ENCODE measurements at regions not wholly inside any gene's neighbourhood (a gene's known extent, or its start where the extent isn't known, plus 50 kb on each side); places are given as distances from the start of the nearest gene placed in this dataset.
"Not testable (repeated sequence)": the region's sequence is repeated elsewhere in the genome, so short reads cannot be mapped to it uniquely, and the experiment has no call there.

DNA sequence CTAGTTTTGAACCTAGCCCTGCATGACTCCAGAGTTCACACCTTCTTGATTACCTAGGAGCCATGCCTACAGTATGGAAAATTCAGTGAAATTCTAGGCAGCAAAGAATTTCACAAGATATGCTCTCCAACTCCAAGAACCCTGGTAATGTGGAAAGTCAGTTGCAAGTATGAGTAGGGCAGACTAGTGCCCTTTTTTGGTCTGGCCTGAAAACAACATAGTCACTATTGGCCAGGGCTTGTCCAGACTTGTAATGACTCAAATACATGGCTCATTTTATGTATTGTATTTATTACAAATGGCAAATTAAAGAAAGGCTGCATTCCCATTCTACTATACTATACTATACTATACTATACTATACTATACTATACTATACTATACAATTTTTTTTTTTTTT is 160.4 kb downstream of the ESM1 start:
- no peak for DNase-seq (ENCODE audit: low read depth in 3 of 3, low spot score in 2 of 3)

DNA sequence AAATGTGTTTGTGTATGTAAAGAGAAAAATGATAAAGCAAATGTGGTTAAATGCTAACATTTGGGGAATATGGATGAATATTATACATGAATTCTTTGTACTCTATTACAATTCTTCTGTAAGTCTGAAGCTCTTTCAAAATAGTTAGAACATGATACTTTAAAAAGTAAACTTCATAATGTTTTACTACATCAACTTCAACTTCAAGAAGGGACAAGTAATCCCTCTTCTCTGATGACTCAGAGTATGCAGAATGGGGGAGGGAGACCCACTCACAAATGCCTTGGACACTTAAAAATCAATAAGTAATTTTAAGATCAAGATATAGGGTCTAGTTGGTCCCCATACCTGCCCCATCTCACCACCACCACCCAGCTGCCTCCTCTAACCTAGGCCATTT is 162.4 kb downstream of the ESM1 start:
- no peak for DNase-seq (ENCODE audit: low read depth in 3 of 3, low spot score in 2 of 3)

DNA sequence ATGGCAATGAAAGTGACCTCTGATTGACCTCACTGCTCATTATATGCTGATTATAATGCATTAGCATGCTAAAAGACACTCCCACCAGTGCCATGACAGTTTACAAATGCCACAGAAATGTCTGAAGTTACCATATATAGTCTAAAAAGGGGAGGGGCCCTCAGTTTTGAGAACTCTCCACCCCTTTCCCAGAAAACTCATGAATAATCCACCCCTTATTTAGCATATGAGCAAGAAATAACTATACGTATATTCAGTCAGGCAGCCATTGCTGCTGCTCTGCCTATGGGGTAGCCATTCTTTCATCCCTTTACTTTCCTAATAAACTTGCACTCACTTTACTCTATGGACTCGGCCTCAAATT is 163.1 kb downstream of the ESM1 start:
- no peak for DNase-seq (ENCODE audit: low read depth in 3 of 3, low spot score in 2 of 3)

DNA sequence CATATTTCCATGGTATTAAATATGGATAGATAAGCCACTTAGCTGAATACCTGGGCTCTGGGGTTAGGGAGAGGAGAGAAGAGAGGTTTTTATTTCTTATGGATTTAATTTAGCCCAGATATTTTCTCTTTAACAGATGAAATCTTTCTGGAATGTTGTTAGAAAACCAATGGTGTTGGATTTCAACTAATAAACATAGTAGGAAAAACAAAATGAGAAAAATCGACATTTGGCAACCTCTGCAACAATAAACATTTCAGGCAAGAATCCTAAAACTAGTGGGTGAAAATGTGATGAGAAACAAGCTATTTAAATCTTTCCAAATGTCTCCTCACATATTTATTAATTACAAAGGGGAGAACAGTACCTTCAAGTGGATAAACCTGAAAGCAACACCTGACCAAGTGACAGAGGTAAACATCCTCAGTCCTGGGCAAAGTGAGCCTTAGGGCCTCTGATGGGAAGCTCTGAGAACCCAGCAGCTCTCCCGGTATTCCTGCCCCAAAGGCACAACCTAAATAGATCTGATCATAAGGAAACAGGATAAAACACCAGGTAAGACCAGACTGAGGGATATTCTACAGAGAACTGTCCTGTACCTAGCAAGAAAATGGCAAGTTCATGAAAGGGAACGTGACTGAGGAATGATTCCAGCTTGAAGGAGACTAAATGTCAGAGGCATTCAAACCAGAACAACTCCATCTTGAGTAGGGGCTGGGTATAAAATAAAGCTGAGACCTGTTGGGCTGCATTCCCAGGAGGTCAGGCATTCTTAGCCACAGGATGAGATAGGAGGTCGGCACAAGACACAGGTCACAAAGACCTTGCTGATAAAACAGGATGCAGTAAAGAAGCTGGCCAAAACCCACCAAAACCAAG is 163.7 kb downstream of the ESM1 start:
- DNase-seq (ENCODE audit: low read depth in 3 of 3, low spot score in 2 of 3) = no peak

DNA sequence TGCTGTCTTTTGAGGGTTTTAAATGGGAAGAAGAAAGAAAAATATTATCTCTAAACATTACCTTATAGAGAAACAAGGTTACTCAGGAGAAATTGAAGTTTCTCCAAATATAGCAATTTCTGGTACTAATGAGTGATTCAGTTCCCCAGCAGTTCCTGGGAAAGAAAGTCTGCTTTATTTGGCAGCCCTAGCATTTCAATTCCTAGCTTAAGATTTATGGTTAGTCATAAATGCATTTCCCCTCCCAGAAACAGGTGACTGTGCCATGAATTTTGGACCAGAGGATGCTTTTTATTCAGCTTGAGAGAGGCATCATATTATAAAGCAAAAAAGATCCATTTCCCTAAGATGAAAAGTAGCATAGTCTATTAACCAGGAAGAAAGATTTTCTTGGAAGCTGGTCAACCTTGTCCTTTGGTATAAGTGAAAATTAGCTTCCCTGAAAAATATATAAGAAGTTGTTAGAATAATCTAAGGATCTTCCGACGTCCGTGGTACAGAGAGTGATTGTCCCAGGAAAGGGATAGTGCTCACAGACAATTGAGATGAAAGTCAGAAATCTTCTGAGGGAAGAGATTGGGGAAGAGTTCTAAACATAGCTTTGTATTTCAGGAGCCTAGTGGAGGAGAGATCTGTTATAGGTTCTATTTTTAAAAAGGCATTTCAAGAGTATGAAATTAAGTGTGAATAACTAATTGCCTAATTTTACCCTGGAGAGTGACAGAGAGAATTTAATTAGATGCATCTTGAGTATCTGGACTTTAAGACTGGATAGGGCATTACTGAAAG is 164.9 kb downstream of the ESM1 start:
- DNase-seq (ENCODE audit: low read depth in 3 of 3, low spot score in 2 of 3) = no peak

DNA sequence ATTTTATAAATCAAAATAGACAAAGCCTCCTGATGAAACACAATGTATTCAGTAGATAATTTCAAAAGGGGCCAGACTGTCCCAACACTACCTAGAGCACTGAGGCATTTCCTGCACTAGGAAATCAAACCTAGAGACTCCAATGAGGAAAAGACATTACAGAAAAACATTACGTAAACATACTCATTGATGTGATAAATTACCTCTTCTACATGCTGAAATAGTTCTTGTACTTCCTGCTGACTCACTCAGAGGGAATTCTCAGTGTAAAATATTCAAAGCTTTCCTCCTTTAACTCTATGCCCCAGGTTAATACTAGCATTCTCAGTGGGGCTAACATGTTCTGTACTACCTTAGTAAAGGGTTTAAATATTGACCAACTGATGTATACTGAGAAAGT is 178.0 kb downstream of the ESM1 start:
- no peak for DNase-seq (ENCODE audit: low read depth in 3 of 3, low spot score in 2 of 3)

DNA sequence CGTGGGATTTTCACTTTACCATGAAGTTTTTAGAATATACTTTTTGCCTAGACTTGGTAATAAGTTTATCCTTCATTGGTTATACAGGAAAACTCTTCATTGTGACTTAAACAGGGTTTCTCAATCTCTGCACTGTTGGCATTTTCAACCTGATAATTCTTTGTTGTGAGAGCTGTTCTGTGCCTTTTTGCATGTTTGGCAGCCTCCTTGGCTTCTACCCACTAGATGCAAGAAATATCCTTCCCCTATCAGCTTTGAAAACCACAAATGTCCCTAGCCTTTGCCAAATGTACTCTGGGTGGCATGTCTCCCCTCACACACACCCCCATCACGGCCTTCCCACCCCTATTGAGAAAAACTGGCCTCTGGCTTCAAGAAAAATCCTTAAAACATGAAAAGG is 180.9 kb downstream of the ESM1 start:
- no peak for DNase-seq (ENCODE audit: low read depth in 3 of 3, low spot score in 2 of 3)

DNA sequence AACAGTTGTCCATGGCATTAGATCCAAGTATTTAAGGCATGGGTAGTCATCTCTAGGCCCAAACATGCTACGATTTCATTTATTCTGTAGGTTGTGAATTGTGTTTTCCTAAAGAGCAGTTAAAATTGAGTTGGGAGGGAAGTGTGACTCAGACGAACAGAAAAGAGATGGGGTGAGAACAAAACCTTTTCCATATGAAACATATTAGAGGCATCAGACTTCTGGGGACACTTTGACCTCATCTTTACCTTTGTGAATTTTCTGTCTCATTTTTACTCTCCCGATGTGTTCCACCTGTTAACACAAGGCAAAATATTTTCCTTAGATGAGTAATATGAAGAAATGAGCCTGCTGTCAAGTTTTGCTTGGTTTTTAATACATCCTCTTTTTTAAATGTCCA is 181.3 kb downstream of the ESM1 start:
- DNase-seq (ENCODE audit: low read depth in 3 of 3, low spot score in 2 of 3) = no peak

DNA sequence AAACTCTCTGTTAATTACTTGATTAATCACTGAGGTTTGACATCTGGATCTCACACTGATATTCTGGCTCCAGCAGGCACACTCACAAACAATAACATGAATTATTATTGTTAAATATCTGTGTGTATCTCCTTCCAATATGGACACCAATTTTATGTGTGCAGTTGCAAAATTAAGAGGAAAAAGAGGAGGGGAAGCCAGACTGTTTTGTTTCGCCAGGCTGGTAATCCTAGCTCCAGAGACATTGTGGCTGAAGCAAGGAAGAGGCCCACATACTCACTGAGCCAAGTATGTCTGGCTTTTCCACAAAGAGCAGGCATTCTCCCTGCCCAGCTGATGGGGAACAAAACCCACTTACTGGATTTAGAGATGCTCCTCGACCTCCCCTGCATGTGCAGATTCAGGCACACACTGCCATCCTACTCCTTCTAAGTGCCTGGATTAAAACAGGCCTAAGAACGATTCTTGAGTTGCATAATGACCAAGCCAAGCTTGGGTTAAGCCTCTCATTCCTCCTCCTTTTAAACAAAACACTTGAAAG is 181.9 kb downstream of the ESM1 start:
- no peak for DNase-seq (ENCODE audit: low read depth in 3 of 3, low spot score in 2 of 3)

DNA sequence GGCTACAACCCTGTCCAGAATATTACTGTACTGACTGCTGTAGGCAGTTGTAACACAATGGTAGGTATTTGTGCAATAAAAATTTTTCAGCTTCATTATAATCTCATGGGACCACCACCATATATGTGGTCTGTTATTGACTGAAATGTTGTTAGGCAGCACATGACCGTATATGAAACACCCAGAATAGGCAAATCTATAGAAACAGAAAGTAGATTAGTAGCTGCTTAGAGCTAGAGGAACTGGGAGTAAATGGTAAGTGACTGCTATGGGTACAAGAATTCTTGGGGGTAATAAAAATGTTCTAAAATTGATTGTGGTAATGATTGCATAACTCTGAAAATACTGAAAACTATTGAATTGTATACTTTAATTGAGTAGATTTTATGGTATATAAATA is 185.7 kb downstream of the ESM1 start:
- DNase-seq (ENCODE audit: low read depth in 3 of 3, low spot score in 2 of 3) = no peak

DNA sequence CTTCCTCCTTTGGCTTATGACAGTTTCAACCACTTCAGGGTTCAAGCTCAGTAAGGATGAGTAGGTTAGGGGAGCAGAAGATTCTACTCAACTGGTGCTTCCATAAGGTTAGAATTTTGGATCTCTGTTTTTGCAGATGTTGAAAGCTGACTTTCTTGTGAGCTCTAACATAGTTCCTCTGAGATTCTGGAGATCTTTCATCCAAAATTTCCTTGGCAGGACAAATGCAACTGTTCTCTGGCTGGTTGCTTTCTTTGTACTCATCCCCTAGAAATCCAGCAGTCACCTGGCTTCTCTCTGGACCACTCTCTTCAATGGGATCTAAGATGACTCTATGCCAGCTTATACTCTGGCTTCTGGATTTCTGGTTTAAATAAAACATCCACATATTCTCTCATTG is 189.6 kb downstream of the ESM1 start:
- no peak for DNase-seq (ENCODE audit: low read depth in 3 of 3, low spot score in 2 of 3)

DNA sequence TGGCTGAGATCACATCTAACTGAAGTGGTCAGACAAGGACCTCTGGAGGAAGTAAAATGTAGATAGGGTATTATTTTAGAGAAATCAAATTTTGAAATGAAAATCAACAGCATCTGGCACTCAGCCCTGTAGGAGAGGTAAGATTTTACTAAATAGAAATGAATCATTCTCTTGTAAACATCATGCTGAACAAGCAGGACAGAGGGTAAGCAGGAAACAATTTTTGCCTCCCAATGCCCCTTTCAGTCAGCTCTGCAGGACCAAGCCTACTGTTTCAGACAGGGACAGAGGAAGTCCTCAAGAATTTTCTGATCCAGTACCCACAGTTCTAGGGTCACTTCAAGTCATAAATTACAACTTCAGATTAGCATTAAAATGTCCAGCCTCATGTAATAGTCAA is 190.1 kb downstream of the ESM1 start:
- no peak for DNase-seq (ENCODE audit: low read depth in 3 of 3, low spot score in 2 of 3)

DNA sequence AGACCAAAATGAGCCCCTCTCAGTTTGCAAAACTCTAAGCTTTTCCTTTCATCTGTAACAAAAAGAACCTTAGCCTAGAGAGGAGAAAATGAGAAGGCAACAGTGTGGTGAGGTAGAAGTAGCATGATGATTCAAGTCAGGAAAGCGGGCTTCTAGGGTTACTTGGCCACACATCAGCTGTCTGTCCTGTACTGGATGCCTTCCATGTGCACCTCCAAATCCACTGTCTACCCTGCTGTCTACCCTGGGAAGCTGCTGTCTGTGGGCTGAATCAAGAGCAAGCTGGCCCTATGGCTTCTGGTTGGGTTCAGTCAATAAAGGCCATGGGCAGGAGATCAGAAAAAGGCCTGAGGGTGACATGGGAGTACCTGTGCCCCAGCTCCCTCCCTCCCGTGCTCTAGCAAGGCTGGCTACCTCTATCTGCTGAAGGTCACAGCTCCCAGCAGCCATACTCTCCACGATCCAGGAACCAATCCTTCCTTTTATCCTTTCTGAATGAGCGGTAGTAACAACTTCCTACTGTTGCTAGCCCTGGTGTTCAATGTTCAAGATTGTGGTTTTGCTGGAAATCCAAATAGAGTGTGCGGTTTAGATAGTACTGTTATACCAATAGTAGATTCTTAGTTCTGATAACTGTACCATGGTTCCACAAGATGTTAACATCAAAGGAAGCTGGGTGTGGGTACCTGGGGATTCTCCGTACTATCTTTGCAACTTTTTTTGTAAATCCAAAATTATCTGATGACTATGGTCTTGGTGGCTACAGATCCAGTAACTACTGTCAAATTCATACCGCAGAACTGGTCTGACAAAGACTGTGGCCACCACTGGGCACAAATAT is 191.0 kb downstream of the ESM1 start:
- no peak for DNase-seq (ENCODE audit: low read depth in 3 of 3, low spot score in 2 of 3)

DNA sequence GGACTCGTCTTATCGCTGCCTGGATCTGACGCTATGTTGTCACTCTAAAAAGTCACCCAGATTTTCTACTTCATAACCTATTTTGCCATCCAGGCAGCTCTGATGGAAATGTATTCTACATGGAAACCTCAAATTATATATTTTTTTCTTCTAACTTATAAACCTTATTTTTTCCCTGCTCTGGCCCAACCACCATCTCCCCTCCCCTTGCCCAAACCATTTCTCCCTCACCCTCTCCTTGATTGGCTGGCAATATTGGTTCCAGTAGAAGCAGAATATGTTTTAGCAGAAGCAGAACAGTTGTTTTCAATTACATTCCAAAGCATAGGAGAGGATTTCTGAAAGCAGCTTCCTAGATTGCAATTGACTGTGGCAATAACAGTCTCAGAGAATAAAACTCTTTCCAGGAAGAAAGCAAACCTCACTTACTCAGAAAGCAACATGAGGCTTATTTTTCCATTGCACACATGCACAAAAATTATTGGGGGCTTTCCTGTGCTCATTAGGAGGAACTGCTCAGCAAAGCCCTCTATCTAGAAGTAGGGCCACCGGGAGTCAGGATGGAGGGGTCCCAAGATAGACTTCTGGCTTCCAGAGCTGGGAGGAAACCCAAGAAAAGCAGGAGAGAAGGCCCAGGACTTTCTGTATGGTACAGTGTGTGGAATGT is 191.8 kb downstream of the ESM1 start:
- DNase-seq (ENCODE audit: low read depth in 3 of 3, low spot score in 2 of 3) = no peak

DNA sequence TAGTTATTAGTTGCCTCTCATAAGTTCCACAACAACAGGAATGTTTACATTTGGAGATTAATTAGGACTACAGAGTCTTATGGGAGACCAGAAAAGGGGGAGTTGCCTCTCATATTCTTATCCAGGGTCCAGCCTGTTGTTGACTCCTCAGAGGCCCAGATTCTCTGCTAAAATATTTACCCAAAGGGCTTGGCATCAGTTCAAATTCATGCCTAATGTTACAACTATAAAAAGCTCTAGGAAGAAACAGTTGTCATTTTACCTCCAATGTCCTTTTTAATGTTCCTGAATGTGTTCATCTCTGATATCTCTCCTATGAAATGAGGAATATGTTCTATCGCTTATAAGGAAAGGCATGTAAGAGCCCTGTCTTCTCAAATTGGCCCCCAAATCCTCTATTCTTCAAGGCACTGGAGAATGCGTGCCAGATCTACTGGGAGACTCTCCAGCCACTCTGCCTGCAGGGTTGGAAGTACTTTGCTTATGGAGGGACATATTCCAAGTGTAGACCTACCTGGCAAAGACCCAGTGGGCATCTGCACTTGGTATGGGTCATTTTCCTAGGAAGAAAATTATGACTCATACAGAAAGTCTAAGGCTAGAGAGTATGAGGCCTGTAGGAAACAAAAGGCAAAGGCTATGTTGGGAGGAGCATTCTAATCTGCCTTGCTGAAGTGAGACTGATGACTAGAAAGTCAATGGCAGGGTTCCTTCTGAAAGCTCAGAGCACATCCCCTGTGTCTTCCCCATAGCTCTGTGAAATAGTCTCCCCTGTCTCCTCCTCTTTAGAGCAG is 192.6 kb downstream of the ESM1 start:
- DNase-seq (ENCODE audit: low read depth in 3 of 3, low spot score in 2 of 3) = no peak

DNA sequence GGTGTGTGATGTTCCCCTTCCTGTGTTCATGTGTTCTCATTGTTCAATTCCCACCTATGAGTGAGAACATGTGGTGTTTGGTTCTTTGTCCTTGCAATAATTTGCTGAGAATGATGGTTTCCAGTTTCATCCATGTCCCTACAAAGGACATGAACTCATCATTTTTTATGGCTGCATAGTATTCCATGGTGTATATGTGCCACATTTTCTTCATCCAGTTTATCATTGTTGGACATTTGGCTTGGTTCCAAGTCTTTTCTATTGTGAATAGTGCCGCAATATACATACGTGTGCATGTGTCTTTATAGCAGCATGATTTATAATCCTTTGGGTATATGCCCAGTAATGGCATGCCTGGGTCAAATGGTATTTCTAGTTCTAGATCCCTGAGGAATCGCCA is 197.5 kb downstream of the ESM1 start:
- not testable (repeated sequence) for DNase-seq (ENCODE audit: low read depth in 3 of 3, low spot score in 2 of 3)

DNA sequence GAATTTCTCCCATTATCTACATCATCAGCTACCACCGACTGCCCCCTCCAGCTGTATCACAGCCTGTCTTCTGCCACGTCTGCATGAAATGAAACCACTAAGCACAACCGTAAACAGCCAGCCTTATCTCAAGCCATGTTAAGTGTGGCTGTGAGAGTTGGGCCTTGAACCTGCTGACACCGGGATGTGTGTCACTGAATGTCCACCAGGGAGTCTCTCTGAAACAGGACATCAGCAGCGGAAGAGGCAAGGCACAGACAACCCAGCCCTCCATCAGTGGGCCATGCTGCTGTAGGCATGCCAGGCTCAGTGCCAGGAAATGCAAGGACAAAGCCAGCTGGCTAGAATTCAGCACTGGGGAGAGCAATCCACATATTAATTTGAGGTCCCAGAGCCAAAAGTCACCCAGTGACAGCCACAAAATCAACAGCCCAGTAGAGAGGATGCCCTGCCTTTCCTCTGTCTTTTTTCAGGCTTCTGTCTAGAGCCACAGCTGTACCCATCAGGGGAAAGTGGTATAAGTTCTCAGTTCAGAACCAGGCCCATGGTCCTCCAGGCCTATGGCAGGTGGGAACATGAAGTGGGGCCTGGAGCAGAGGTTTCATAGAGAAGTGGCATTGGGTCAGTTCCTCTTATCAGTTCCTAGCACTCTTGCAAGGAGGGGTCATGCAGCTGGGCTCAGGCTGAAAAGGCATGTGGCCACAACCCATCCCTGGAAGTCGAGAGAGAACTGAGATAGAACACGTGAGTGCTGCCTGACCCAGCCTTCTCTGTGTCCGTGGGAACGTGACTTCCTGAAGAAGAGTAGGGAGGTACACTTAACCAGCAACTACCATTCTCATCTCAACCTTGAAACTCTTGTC is 199.4 kb downstream of the ESM1 start:
- DNase-seq (ENCODE audit: low read depth in 3 of 3, low spot score in 2 of 3) = no peak

DNA sequence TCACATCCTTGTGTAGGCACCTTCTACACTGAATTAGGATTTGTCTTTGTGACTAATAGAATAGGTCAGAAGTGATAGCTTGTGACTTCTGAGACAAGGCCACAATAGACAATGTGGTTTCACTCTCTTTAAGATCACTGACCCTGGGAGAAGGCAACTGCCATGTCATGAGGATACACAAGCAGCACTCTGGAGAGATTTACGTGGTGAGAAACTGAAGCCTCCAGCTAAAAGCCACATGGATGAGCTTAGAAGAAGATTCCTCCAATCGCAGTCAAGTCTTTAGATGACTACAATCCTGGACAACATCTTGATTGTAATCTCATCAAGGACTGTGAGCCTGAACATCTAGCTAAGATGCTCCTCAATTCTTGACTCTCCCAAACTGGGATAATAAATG is 206.6 kb downstream of the ESM1 start:
- DNase-seq (ENCODE audit: low read depth in 3 of 3, low spot score in 2 of 3) = no peak

DNA sequence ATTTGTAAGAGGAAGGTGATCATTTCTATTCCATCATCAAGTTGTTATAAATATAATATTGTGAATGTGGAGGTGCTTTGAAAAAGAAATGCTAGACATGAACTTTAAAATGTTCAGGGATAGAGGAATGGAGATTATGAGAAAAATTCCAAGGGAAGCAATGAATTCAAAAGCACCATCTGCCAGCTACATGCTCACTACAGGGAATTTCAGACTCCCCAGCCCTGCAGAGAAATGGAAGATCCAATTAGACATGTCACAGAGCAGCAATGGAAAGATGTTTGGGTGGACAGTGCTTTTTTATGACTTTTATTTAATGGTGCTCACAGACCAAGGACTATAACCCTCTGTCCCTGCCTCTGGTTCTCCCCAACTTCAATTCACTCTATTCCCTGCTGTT is 209.7 kb downstream of the ESM1 start:
- DNase-seq (ENCODE audit: low read depth in 3 of 3, low spot score in 2 of 3) = no peak
